HG03135 (cell line): ENCODE measurements at regions not wholly inside any gene's neighbourhood (a gene's known extent, or its start where the extent isn't known, plus 50 kb on each side); places are given as distances from the start of the nearest gene placed in this dataset.

ENCODE experiments used
- ATAC-seq: cut with Tn5 transposase; IDR thresholded peaks from one replicate; pipeline ENCODE4 v1.9.1; 2021; ENCODE audit warnings: mild to moderate bottlenecking, moderate library complexity; ENCODE audit not compliant: unreplicated experiment

DNA sequence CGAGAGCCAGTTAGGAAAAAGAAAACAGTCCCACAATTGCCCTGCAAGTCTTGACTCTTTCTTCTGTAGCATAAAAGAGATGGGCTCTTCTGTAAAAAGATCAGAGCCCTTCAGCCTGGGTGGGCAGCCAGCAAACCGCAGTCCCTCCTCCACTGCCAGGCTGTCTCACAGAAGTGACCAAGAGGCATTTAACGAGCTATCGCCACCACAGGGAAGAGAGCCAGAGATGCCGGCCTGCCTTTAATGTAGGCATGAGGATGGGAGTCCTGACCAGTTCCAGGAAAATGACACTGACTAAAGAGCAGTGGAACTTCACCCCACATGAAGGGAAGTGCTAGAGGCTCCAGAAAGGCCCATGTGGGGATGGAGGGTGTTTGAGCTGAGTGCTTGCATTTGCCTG lies 264.6 kb downstream of the NDUFS4 start:
- ATAC-seq = no peak

DNA sequence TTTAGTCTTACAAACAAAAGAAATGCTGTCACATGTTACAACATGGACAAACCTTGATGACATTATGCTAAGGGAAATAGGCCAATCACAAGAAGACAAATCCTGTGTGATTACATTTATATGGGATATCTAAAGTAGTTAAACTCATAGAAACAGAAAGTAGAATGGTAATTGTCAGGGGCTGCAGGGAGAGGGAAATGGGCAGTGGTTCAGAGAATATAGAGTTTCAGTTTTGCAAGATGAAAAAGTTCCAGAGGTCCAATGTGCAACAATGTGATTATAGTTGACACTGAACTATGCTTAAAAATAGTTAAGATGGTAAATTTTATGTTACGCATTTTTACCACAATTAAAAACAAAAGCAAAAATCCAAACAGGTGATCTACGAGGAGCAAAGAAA lies 265.5 kb downstream of the NDUFS4 start:
- ATAC-seq = no peak

DNA sequence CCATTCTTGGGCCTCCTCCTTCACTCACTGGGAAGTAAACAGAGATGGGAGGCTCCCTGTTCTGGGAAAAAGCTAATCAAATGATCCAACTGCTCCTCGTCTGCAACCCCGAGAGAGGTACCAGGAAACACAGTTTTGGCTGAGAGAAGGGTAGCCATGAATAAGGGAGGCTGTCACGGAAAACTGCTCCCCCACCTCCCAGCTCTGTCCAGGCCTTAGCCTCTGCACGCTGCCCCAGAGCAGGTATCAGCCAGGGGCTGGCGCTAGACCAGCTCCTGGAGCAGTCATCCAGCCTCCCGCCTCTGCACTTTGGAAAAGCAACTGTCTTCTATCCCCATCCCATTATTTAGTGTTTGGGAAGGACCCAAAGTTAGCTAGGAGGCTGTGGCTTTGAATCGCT lies 266.1 kb downstream of the NDUFS4 start:
- no peak for ATAC-seq

DNA sequence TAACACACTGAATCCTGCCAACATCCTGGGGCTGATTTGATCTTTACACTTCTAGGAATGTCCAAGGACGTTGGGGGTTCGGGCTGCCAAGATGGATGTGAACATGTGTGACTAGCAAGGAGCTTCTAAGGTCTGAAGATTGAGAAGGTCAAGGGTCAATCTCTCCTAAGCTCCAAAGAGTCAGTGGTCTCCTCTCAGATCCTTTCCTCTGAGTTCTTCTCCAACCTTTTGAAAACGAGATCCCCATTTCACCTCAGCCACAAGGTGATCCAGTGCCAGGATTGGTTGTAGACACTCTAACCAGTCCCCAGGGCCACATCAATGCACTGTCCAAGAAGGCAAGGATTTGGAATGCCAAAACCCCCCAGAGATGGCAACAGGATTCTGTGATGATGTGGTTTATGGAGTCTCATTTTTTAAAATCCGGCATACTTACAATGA lies 266.8 kb downstream of the NDUFS4 start:
- ATAC-seq = no peak

DNA sequence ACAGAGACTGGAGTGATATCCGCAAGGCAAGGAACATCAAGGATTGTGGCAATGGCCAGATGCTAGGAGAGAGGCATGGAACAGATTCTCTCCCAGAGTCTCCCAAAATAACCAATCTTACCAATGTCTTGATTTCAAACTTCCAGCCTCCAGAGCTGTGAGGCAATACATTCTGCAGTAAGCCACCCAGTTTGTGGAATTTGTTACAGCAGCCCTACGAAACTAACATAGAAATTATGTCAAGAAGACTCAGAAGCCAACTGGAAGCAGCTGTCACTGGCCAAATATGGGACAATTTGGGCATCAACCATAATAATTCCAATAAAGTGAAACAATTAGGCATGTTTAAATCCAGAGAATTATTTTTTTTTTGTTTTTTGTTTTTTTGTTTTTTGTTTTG lies 271.1 kb downstream of the NDUFS4 start:
- ATAC-seq = no peak
